ENCODE measurements at regions not wholly inside any gene's neighbourhood (a gene's known extent, or its start where the extent isn't known, plus 50 kb on each side); places are given as distances from the start of the nearest gene placed in this dataset.

GRCh38 chr10:128594688-128595087 is 468.5 kb upstream of the MKI67 start:
- 87% methylated on average over 1 of the region's 1 CpG for WGBS (ENCODE audit: insufficient coverage, low coverage, low lambda C conversion rate, missing lambda C conversion rate)

GRCh38 chr10:128596906-128597305 is 470.7 kb upstream of the MKI67 start:
- TF ChIP-seq CTCF (IDR thresholded peaks at IDR 0.05) (no peak), POLR2A (IDR thresholded peaks at IDR 0.05) (no peak)
- no peaks in the 10 kb centered on the region for H3K4me1 ChIP-seq
- H3K9me3 ChIP-seq: no peaks in the 10 kb centered on the region
- H3K36me3 ChIP-seq: no peaks in the 10 kb centered on the region
- ATAC-seq: no peak
- no peak overlapping the region for H3K27ac ChIP-seq
- intact Hi-C loops (cut with DNase I): no loop called here
- no peaks in the 10 kb centered on the region for H3K27me3 ChIP-seq
- no peak overlapping the region for H3K4me3 ChIP-seq
- no peak for DNase-seq
- 69% methylated on average over 4 of the region's 4 CpGs for WGBS (ENCODE audit: insufficient coverage, low coverage, low lambda C conversion rate, missing lambda C conversion rate)

More at GRCh38 chr10:128594688-128595087, 468.5 kb upstream of the MKI67 start:
- Histone ChIP-seq H3K27me3 (no peaks in the 10 kb centered on the region), H3K4me1 (no peaks in the 10 kb centered on the region), H3K4me3 (no peak overlapping the region), H3K27ac (no peak overlapping the region), H3K9me3 (no peaks in the 10 kb centered on the region), H3K36me3 (no peaks in the 10 kb centered on the region)
- intact Hi-C loops (cut with DNase I): no loop called here
- DNase-seq: no peak
- no peak for ATAC-seq
- TF ChIP-seq CTCF (IDR thresholded peaks at IDR 0.05): no peak
- TF ChIP-seq POLR2A (IDR thresholded peaks at IDR 0.05): no peak

DNA sequence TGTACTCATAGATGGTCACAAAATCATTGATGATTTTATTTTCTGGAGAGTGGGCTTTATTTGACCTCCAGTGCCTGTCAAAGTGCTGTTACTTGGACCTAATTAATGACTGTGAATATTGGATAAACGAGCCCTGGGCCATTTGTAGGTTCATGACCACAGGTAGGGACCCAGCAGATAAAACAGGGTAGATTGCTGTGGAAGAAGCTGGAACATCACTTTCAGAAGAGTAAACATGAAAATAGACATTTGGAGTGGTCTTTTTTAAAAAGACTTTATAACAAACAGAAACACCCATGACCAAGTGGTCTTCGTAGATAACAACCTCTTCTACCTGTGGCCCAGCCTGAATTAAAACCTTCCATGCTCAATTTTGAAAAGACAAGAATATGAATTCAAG is 472.8 kb upstream of the MKI67 start:
- TF ChIP-seq POLR2A (IDR thresholded peaks at IDR 0.05): no peak
- DNase-seq: no peak
- intact Hi-C loops (cut with DNase I): no loop called here
- no peak for ATAC-seq
- WGBS (ENCODE audit: insufficient coverage, low coverage, low lambda C conversion rate, missing lambda C conversion rate): 52% methylated on average over 2 of the region's 2 CpGs
- Histone ChIP-seq H3K27me3 (no peaks in the 10 kb centered on the region), H3K9me3 (no peaks in the 10 kb centered on the region), H3K4me3 (no peak overlapping the region), H3K36me3 (no peaks in the 10 kb centered on the region), H3K4me1 (no peaks in the 10 kb centered on the region), H3K27ac (no peak overlapping the region)

DNA sequence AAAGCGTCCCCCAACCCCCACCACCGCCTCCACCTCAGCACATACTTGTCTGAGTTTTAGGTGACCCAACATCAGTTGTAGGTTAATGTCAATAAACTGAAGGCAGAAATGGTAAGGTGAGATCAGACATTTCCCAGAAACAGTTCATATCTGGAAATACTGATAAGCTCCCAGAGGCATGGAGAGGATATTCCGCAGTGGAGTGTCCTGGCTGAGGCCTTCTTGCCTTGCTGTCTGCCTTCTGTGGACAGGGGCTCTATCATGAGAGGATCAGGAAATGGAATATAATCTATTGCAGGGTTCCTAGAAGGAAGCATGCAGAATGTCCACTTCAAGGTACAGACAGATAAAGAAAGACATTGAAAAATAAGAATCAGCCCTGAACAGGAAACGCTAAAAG is 473.3 kb upstream of the MKI67 start:
- intact Hi-C loops (cut with DNase I): no loop called here
- TF ChIP-seq POLR2A (IDR thresholded peaks at IDR 0.05) (no peak), CTCF (IDR thresholded peaks at IDR 0.05) (no peak)
- 80% methylated on average over 4 of the region's 4 CpGs for WGBS (ENCODE audit: insufficient coverage, low coverage, low lambda C conversion rate, missing lambda C conversion rate)
- Histone ChIP-seq H3K27me3 (no peaks in the 10 kb centered on the region), H3K36me3 (no peaks in the 10 kb centered on the region), H3K4me1 (no peaks in the 10 kb centered on the region), H3K27ac (no peak overlapping the region), H3K4me3 (no peak overlapping the region), H3K9me3 (no peaks in the 10 kb centered on the region)
- ATAC-seq: no peak
- DNase-seq: no peak

GRCh38 chr10:128602183-128602582 is 476.0 kb upstream of the MKI67 start:
- Histone ChIP-seq H3K9me3 (no peaks in the 10 kb centered on the region), H3K4me3 (no peak overlapping the region), H3K4me1 (no peaks in the 10 kb centered on the region), H3K27ac (no peak overlapping the region), H3K36me3 (no peaks in the 10 kb centered on the region), H3K27me3 (no peaks in the 10 kb centered on the region)
- WGBS (ENCODE audit: insufficient coverage, low coverage, low lambda C conversion rate, missing lambda C conversion rate): 63% methylated on average over 5 of the region's 6 CpGs
- no peak for TF ChIP-seq POLR2A (IDR thresholded peaks at IDR 0.05)
- no peak for TF ChIP-seq CTCF (IDR thresholded peaks at IDR 0.05)
- DNase-seq: no peak
- ATAC-seq: no peak
- intact Hi-C loops (cut with DNase I): no loop called here
